ENCODE measurements at regions not wholly inside any gene's neighbourhood (a gene's known extent, or its start where the extent isn't known, plus 50 kb on each side); places are given as distances from the start of the nearest gene placed in this dataset.
A peak's percentile ranks its signal among the peaks of the same experiment; 100 is the strongest.
"Not testable (repeated sequence)": the region's sequence is repeated elsewhere in the genome, so short reads cannot be mapped to it uniquely, and the experiment has no call there.

- no peak for DNase-seq
Measured at GRCh38 chr5:124796495-124796894, 50.1 kb upstream of the ZNF608 start.

- DNase-seq: no peak
Measured at GRCh38 chr5:124797665-124798087, 51.2 kb upstream of the ZNF608 start.

- DNase-seq: no peak
Measured at GRCh38 chr5:124798890-124799289, 52.5 kb upstream of the ZNF608 start.

- DNase-seq: no peak
Measured at GRCh38 chr5:124801551-124801950, 55.1 kb upstream of the ZNF608 start.

GRCh38 chr5:124803617-124804323 lies 57.3 kb upstream of the ZNF608 start:
- no peak for DNase-seq

GRCh38 chr5:124806026-124806372 lies 59.6 kb upstream of the ZNF608 start:
- no peak for DNase-seq

GRCh38 chr5:124806373-124807077 lies 60.1 kb upstream of the ZNF608 start:
- DNase-seq: peak; percentile 96

GRCh38 chr5:124808842-124809268 lies 62.4 kb upstream of the ZNF608 start:
- no peak for DNase-seq

- DNase-seq: no peak
Measured at GRCh38 chr5:124810396-124811006, 64.1 kb upstream of the ZNF608 start.

- DNase-seq: no peak
Measured at GRCh38 chr5:124812771-124813358, 66.4 kb upstream of the ZNF608 start.

GRCh38 chr5:124816381-124816780 lies 69.9 kb upstream of the ZNF608 start:
- no peak for DNase-seq

- DNase-seq: no peak
Measured at GRCh38 chr5:124819201-124819600, 72.8 kb upstream of the ZNF608 start.

- DNase-seq: no peak
Measured at GRCh38 chr5:124822647-124823046, 76.2 kb upstream of the ZNF608 start.

GRCh38 chr5:124823380-124823779 lies 76.9 kb upstream of the ZNF608 start:
- no peak for DNase-seq

GRCh38 chr5:124824637-124825158 lies 78.3 kb upstream of the ZNF608 start:
- no peak for DNase-seq

- DNase-seq: no peak
Measured at GRCh38 chr5:124825250-124825982, 79.0 kb upstream of the ZNF608 start.

- DNase-seq: no peak
Measured at GRCh38 chr5:124825983-124826337, 79.5 kb upstream of the ZNF608 start.

GRCh38 chr5:124828731-124829234 lies 82.3 kb upstream of the ZNF608 start:
- no peak for DNase-seq

- DNase-seq: no peak
Measured at GRCh38 chr5:124831687-124832240, 85.3 kb upstream of the ZNF608 start.

- DNase-seq: no peak
Measured at GRCh38 chr5:124832510-124832909, 86.1 kb upstream of the ZNF608 start.

- not testable (repeated sequence) for DNase-seq
Measured at GRCh38 chr5:124836314-124836713, 89.9 kb upstream of the ZNF608 start.

- DNase-seq: no peak
Measured at GRCh38 chr5:124839371-124839998, 93.0 kb upstream of the ZNF608 start.
